SK-N-SH treated with all-trans-retinoic acid at 6 μM for 48 hours (cell line): ENCODE measurements at regions not wholly inside any gene's neighbourhood (a gene's known extent, or its start where the extent isn't known, plus 50 kb on each side); places are given as distances from the start of the nearest gene placed in this dataset.

Experiments used
- ARNTL ChIP-seq: fragments of 450-650 bp; formaldehyde crosslinking; IDR thresholded peaks from 2 replicates; pipeline ENCODE4 v1.5.0; 2020; ENCODE audit warnings: low read depth, mild to moderate bottlenecking, moderate library complexity, borderline replicate concordance
- BACH2 ChIP-seq: fragments of 250-450 bp; sonication (Bioruptor Pico); IDR thresholded peaks from 2 replicates; pipeline ENCODE4 v1.9.0; 2021; ENCODE audit warnings: mild to moderate bottlenecking, borderline replicate concordance
- CSDC2 ChIP-seq: fragments of 250-450 bp; sonication (Bioruptor Pico); IDR thresholded peaks from 2 replicates; pipeline ENCODE4 v1.5.0; 2020; ENCODE audit warnings: mild to moderate bottlenecking, moderate library complexity
- CSRNP3 ChIP-seq: fragments of 250-450 bp; sonication (Bioruptor Pico); IDR thresholded peaks from 2 replicates; pipeline ENCODE4 v1.5.1; 2021; ENCODE audit warnings: mild to moderate bottlenecking, moderate library complexity
- PATZ1 ChIP-seq: fragments of 250-450 bp; sonication (Bioruptor Pico); IDR thresholded peaks from 2 replicates; pipeline ENCODE4 v1.8.0; 2020; ENCODE audit warnings: mild to moderate bottlenecking, moderate library complexity, borderline replicate concordance
- PPARA ChIP-seq: fragments of 250-450 bp; sonication (Bioruptor Pico); IDR thresholded peaks from 2 replicates; pipeline ENCODE4 v1.5.0; 2020; ENCODE audit warnings: mild to moderate bottlenecking, borderline replicate concordance
- RARB ChIP-seq: fragments of 250-450 bp; sonication (Bioruptor Pico); IDR thresholded peaks from 2 replicates; pipeline ENCODE4 v1.8.0; 2021; ENCODE audit warnings: mild to moderate bottlenecking, moderate library complexity
- TSHZ2 ChIP-seq: fragments of 250-450 bp; sonication (Bioruptor Pico); IDR thresholded peaks from 2 replicates; pipeline ENCODE4 v1.5.0; 2020; ENCODE audit warnings: mild to moderate bottlenecking, moderate library complexity

- TF ChIP-seq RARB (CRISPR knock-in tag): no peak
- TF ChIP-seq ARNTL (CRISPR knock-in tag): no peak
- no peak for TF ChIP-seq BACH2
- no peak for TF ChIP-seq PPARA (CRISPR knock-in tag)
- TF ChIP-seq PATZ1 (CRISPR knock-in tag): no peak
- no peak for TF ChIP-seq TSHZ2
- no peak for TF ChIP-seq CSDC2 (CRISPR knock-in tag)
- no peak for TF ChIP-seq CSRNP3 (CRISPR knock-in tag)
Measured at GRCh38 chr7:51961804-51962203, 645.2 kb upstream of the COBL start.
